ENCODE measurements at regions not wholly inside any gene's neighbourhood (a gene's known extent, or its start where the extent isn't known, plus 50 kb on each side); places are given as distances from the start of the nearest gene placed in this dataset.

DNA sequence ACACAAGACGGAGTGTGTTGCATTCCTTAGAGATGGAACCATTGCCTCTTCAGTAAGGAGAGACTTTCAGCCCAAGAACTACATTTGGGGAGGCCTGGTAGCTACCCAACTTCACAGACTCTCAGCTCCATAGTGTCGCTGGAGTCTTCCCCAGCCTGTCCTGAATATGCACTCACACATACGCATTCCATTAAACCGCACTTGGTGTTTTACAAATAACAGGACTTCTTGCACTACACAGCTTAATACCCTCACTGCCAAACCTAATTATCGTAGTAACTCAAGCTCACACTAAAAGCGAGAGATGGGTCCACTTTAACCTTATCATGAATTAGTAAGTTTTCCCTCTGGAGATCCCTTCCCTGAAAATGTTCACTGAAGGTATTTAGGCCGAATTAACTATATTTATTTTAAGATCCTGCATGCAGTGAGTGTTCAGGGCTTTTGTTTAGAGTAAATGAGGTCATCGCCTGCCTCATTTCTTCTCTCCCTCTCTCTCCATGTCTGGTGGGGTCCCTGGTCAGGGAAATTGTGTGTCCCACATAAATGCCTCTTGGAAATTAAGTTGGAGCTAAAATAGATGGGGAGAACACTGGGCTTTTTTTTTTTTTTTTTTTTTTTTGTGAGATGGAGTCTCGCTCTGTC is 171.9 kb downstream of the FAM43A start:
- TF ChIP-seq, protein P1, sequence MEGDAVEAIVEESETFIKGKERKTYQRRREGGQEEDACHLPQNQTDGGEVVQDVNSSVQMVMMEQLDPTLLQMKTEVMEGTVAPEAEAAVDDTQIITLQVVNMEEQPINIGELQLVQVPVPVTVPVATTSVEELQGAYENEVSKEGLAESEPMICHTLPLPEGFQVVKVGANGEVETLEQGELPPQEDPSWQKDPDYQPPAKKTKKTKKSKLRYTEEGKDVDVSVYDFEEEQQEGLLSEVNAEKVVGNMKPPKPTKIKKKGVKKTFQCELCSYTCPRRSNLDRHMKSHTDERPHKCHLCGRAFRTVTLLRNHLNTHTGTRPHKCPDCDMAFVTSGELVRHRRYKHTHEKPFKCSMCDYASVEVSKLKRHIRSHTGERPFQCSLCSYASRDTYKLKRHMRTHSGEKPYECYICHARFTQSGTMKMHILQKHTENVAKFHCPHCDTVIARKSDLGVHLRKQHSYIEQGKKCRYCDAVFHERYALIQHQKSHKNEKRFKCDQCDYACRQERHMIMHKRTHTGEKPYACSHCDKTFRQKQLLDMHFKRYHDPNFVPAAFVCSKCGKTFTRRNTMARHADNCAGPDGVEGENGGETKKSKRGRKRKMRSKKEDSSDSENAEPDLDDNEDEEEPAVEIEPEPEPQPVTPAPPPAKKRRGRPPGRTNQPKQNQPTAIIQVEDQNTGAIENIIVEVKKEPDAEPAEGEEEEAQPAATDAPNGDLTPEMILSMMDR (IDR thresholded peaks at IDR 0.05; ENCODE audit: control insufficient read depth, extremely low read depth, insufficient read depth): no peak
- no peak for DNase-seq (ENCODE audit: low read depth)

DNA sequence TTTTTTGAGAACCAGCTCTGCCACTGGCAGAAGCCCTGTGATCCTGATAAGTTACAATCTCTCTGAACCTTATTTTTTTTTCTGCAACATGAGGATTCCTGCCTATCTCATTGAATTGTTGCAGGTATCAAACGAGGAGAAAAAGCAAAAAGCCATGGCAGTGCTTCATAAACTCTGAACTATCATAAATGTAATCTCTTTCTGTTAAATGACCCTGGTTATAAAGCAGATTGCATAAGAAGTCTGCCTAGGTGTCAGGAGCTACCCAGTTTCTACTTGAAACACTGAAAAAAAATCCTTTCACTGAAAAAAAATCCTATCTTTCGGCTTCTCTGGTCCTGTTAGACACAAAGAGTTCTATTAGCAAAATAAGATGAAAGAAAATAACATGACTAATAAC is 172.7 kb downstream of the FAM43A start:
- no peak for DNase-seq (ENCODE audit: low read depth)
- no peak overlapping the region for H3K4me3 ChIP-seq (ENCODE audit: low read depth, low read length)
- TF ChIP-seq, protein P1 (IDR thresholded peaks at IDR 0.05; ENCODE audit: control insufficient read depth, extremely low read depth, insufficient read depth): no peak

More for the DNA sequence above, 171.9 kb downstream of the FAM43A start:
- no peak overlapping the region for H3K4me3 ChIP-seq (ENCODE audit: low read depth, low read length)

GRCh38 chr3:194860725-194861124 is 175.0 kb downstream of the FAM43A start:
- TF ChIP-seq, protein P1 (IDR thresholded peaks at IDR 0.05; ENCODE audit: control insufficient read depth, extremely low read depth, insufficient read depth): no peak
- H3K4me3 ChIP-seq (ENCODE audit: low read depth, low read length): no peak overlapping the region
- DNase-seq (ENCODE audit: low read depth): no peak

DNA sequence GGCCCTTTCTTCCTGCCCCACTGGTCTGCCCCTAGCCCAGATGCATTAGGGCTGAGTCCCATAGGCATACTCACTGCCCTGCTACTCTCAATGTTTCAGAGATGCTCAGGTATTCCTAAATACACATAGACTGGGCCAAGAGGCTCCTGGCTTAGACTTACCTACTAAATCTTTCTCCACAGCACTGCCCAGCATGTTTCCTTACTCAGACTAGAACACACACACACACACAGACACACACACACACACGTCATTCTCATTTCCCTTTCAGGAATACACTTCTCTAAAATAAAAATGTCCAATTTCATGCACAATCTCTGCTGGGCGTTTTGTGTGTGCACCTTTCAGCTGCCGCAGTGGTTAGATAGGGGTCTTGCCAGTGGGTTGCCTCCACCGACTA is 175.7 kb downstream of the FAM43A start:
- no peak overlapping the region for H3K4me3 ChIP-seq (ENCODE audit: low read depth, low read length)
- no peak for DNase-seq (ENCODE audit: low read depth)
- TF ChIP-seq, protein P1 (IDR thresholded peaks at IDR 0.05; ENCODE audit: control insufficient read depth, extremely low read depth, insufficient read depth): no peak

DNA sequence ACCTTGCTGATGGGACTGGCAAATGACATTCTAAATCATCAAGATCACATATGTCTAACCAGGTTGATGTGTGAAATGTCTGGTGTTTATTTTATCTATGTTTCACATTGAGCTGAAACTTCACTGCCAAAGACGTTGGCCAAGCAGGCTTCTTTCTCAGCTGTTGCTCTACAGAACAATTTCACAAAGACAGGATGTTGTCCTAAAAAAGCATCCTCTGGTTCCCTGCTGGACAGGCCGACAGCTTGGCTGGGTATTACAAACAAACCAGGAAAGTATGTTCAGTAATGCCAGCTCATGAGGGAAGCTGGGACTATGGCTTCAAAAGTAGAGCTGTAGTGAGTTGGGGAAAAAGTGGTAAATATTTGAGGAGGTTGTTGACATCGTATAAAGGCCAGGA is 179.4 kb downstream of the FAM43A start:
- no peak overlapping the region for H3K4me3 ChIP-seq (ENCODE audit: low read depth, low read length)
- DNase-seq (ENCODE audit: low read depth): no peak
- TF ChIP-seq, protein P1 (IDR thresholded peaks at IDR 0.05; ENCODE audit: control insufficient read depth, extremely low read depth, insufficient read depth): no peak

GRCh38 chr3:194865615-194866014 is 179.9 kb downstream of the FAM43A start:
- DNase-seq (ENCODE audit: low read depth): no peak
- TF ChIP-seq, protein P1 (IDR thresholded peaks at IDR 0.05; ENCODE audit: control insufficient read depth, extremely low read depth, insufficient read depth): no peak
- no peak overlapping the region for H3K4me3 ChIP-seq (ENCODE audit: low read depth, low read length)

DNA sequence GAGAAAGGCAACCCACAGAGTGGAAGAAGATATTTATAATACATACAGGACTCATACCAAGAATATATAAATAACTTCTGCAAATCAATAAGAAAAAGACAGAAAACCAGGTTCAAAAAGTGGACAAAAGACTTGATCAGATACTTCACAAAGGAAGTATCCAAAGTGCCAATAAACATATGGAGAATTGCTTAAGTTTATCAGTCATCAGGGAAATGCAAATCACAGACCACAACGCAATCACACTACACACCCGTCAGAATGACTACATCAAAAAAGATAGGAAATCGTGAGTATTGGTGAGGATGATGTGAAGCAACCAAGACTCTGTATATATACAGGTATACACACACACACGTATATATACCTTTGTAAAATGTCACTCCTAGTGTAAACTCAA is 180.6 kb downstream of the FAM43A start:
- DNase-seq (ENCODE audit: low read depth): no peak
- TF ChIP-seq, protein P1 (IDR thresholded peaks at IDR 0.05; ENCODE audit: control insufficient read depth, extremely low read depth, insufficient read depth): no peak
- no peak overlapping the region for H3K4me3 ChIP-seq (ENCODE audit: low read depth, low read length)

Measured in LNCaP clone FGC (cell line).